ENCODE measurements at regions not wholly inside any gene's neighbourhood (a gene's known extent, or its start where the extent isn't known, plus 50 kb on each side); places are given as distances from the start of the nearest gene placed in this dataset.

DNA sequence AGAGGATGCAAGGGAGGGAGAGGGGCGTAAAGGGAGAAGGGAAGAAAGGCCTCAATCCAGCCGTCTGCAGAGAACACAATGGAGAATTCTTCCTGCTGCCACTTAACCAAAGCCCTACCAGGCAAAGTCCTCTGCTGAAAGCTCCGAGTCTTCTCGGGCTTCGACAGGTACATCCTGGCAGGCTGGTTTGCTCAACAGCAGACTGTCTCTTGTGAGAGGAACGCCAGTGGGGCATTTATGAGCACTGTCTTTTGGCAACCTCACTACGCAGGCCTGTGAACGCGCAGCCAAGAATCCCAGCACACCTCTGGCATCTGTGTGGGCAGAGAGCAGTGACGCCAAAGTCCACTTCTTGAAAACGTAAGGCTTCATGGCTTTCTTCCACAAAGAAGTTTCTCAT lies 207.5 kb upstream of the FAM9B start:
- Histone ChIP-seq H3K79me2 (ENCODE audit: control insufficient read depth, insufficient read depth, low read length) (no peaks in the 10 kb centered on the region), H3K4me1 (ENCODE audit: control insufficient read depth, extremely low read depth, insufficient read depth, low read length) (no peaks in the 10 kb centered on the region), H2AFZ (ENCODE audit: control insufficient read depth, low read length) (no peak overlapping the region), H3K4me3 (ENCODE audit: control insufficient read depth in 2 of 3, extremely low read depth in 1 of 3, insufficient read depth in 2 of 3, low read depth in 1 of 3, low read length in 3 of 3) (no peak overlapping the region), H3K27me3 (ENCODE audit: control insufficient read depth, extremely low read depth, insufficient read depth, low read length) (no peaks in the 10 kb centered on the region), H3K27ac (ENCODE audit: control insufficient read depth, insufficient read depth, low read length) (no peak overlapping the region), H4K20me1 (ENCODE audit: control insufficient read depth, extremely low read depth, insufficient read depth, low read length) (no peaks in the 10 kb centered on the region), H3K9me1 (ENCODE audit: control insufficient read depth, extremely low read depth, insufficient read depth, low read length) (no peaks in the 10 kb centered on the region), H3K4me2 (ENCODE audit: control insufficient read depth, extremely low read depth, insufficient read depth, low read depth, low read length) (no peak overlapping the region), H3K9ac (ENCODE audit: control insufficient read depth, extremely low read depth, insufficient read depth, low read length) (no peak overlapping the region), H3K9me3 (ENCODE audit: control insufficient read depth, low read depth, low read length) (no peaks in the 10 kb centered on the region), H3K36me3 (ENCODE audit: control insufficient read depth in 2 of 2, extremely low read depth in 1 of 2, insufficient read depth in 2 of 2, low read length in 2 of 2) (no peaks in the 10 kb centered on the region)
- no peak for TF ChIP-seq EZH2 (IDR thresholded peaks at IDR 0.05; ENCODE audit: low read length)
- TF ChIP-seq CTCF (optimal IDR thresholded peaks at IDR 0.05 in 1 of 3, IDR thresholded peaks at IDR 0.05 in 1 of 3, conservative IDR thresholded peaks at IDR 0.05 in 1 of 3; ENCODE audit: extremely low read depth in 1 of 3, insufficient read depth in 2 of 3, low read length in 3 of 3), result no peak
- FAIRE-seq, result no peak
- dilution Hi-C loops (cut with MboI; ENCODE audit: extremely low pct_ligation_motif_present, low sequenced_read_pairs), result no loop called here
- DNase-seq (ENCODE audit: low read depth, low spot score), result no peak

- dilution Hi-C loops (cut with MboI; ENCODE audit: extremely low pct_ligation_motif_present, low sequenced_read_pairs), result no loop called here
- Histone ChIP-seq H2AFZ (ENCODE audit: control insufficient read depth, low read length) (no peak overlapping the region), H3K36me3 (ENCODE audit: control insufficient read depth in 2 of 2, extremely low read depth in 1 of 2, insufficient read depth in 2 of 2, low read length in 2 of 2) (no peaks in the 10 kb centered on the region), H3K9me1 (ENCODE audit: control insufficient read depth, extremely low read depth, insufficient read depth, low read length) (no peaks in the 10 kb centered on the region), H3K9ac (ENCODE audit: control insufficient read depth, extremely low read depth, insufficient read depth, low read length) (no peak overlapping the region), H3K9me3 (ENCODE audit: control insufficient read depth, low read depth, low read length) (no peaks in the 10 kb centered on the region), H3K4me2 (ENCODE audit: control insufficient read depth, extremely low read depth, insufficient read depth, low read depth, low read length) (no peak overlapping the region), H3K27me3 (ENCODE audit: control insufficient read depth, extremely low read depth, insufficient read depth, low read length) (no peaks in the 10 kb centered on the region), H3K4me1 (ENCODE audit: control insufficient read depth, extremely low read depth, insufficient read depth, low read length) (no peaks in the 10 kb centered on the region), H3K79me2 (ENCODE audit: control insufficient read depth, insufficient read depth, low read length) (no peaks in the 10 kb centered on the region), H3K4me3 (ENCODE audit: control insufficient read depth in 2 of 3, extremely low read depth in 1 of 3, insufficient read depth in 2 of 3, low read depth in 1 of 3, low read length in 3 of 3) (no peak overlapping the region), H4K20me1 (ENCODE audit: control insufficient read depth, extremely low read depth, insufficient read depth, low read length) (no peaks in the 10 kb centered on the region), H3K27ac (ENCODE audit: control insufficient read depth, insufficient read depth, low read length) (no peak overlapping the region)
- TF ChIP-seq EZH2 (IDR thresholded peaks at IDR 0.05; ENCODE audit: low read length), result no peak
- no peak for TF ChIP-seq CTCF (optimal IDR thresholded peaks at IDR 0.05 in 1 of 3, IDR thresholded peaks at IDR 0.05 in 1 of 3, conservative IDR thresholded peaks at IDR 0.05 in 1 of 3; ENCODE audit: extremely low read depth in 1 of 3, insufficient read depth in 2 of 3, low read length in 3 of 3)
- FAIRE-seq (no peak), DNase-seq (ENCODE audit: low read depth, low spot score) (no peak)
These were observed 215.3 kb upstream of the FAM9B start for GRCh38 chrX:9249051-9249846.

Data from keratinocyte (primary cell).